WERI-Rb-1 (cell line): ENCODE measurements at regions not wholly inside any gene's neighbourhood (a gene's known extent, or its start where the extent isn't known, plus 50 kb on each side); places are given as distances from the start of the nearest gene placed in this dataset.

ENCODE experiments used
- DNase-seq: peaks from one replicate; pipeline ENCODE4 v3.0.0-alpha.2; 2020
- H3K27ac ChIP-seq: fragments of 250-450 bp; sonication (Bioruptor Pico); 2 replicates; pipeline ENCODE4 v1.5.1; 2020; ENCODE audit warnings: mild to moderate bottlenecking, moderate library complexity
- H3K27me3 ChIP-seq: fragments of 250-450 bp; sonication (Bioruptor Pico); 2 replicates; pipeline ENCODE4 v1.5.1; 2021; ENCODE audit warnings: mild to moderate bottlenecking, low read depth, moderate library complexity; ENCODE audit not compliant: insufficient read depth, severe bottlenecking
- H3K36me3 ChIP-seq: fragments of 250-450 bp; sonication (Bioruptor Pico); 2 replicates; pipeline ENCODE4 v1.5.1; 2020; ENCODE audit warnings: mild to moderate bottlenecking, moderate library complexity
- H3K4me3 ChIP-seq: 2 replicates; pipeline ENCODE4 v1.5.1; 2011; ENCODE audit warnings: low read depth, mild to moderate bottlenecking, control low read depth, low read length
- H3K9me3 ChIP-seq: fragments of 250-450 bp; sonication (Bioruptor Pico); 2 replicates; pipeline ENCODE4 v1.5.1; 2021; ENCODE audit warnings: mild to moderate bottlenecking, moderate library complexity; ENCODE audit not compliant: severe bottlenecking
- TF ChIP-seq, protein P1 (sequence below): IDR thresholded peaks from 2 replicates; pipeline ENCODE4 v1.5.1; 2011; ENCODE audit warnings: low read depth, mild to moderate bottlenecking, control low read depth, inconsistent platforms, low read length

DNA sequence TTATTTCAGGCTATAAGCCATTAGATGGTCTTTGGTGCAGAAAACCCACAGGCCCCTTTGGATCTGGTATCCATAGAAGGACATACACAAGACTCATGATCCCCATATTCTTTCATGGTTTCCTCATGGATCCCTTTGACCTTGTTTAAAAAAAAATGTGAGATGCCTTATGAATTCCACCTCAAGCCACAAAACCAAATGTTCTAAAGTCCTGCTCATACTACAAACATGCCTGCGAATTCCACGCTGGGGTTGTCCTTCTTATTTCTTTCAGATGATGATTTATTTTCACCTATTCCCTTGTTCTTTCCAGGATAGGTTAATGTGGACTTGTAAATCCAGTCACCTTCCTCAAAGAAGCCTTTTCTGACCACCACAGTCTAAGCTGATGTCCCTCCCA is 256.9 kb upstream of the DPYD start:
- Histone ChIP-seq H3K9me3 (no peaks in the 10 kb centered on the region), H3K36me3 (no peaks in the 10 kb centered on the region), H3K4me3 (no peak overlapping the region), H3K27me3 (no peaks in the 10 kb centered on the region), H3K27ac (no peak overlapping the region)
- TF ChIP-seq, protein P1, sequence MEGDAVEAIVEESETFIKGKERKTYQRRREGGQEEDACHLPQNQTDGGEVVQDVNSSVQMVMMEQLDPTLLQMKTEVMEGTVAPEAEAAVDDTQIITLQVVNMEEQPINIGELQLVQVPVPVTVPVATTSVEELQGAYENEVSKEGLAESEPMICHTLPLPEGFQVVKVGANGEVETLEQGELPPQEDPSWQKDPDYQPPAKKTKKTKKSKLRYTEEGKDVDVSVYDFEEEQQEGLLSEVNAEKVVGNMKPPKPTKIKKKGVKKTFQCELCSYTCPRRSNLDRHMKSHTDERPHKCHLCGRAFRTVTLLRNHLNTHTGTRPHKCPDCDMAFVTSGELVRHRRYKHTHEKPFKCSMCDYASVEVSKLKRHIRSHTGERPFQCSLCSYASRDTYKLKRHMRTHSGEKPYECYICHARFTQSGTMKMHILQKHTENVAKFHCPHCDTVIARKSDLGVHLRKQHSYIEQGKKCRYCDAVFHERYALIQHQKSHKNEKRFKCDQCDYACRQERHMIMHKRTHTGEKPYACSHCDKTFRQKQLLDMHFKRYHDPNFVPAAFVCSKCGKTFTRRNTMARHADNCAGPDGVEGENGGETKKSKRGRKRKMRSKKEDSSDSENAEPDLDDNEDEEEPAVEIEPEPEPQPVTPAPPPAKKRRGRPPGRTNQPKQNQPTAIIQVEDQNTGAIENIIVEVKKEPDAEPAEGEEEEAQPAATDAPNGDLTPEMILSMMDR, result no peak
- DNase-seq, result no peak

DNA sequence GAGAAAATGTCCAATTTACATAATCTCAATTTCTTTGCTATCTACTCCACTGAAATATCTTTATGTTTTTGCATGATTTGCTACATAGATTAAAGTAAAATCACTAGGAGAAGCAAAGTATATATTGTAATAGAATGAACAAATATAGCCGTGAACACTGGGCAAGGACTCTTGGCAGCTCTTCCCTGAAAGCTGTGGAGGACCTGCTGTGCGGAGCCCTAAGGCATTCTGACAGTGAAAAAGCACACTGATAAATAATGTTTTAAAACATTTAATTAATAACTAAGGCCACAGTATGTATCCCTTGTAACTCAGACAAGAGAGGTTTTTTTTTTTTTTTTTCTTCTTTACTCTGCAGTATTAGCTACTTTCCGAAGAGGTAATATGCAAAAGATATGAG is 256.1 kb upstream of the DPYD start:
- no peak for DNase-seq
- H3K27me3 ChIP-seq, result no peaks in the 10 kb centered on the region
- no peaks in the 10 kb centered on the region for H3K9me3 ChIP-seq
- TF ChIP-seq, protein P1, result no peak
- H3K36me3 ChIP-seq, result no peaks in the 10 kb centered on the region
- H3K4me3 ChIP-seq, result no peak overlapping the region
- no peak overlapping the region for H3K27ac ChIP-seq

DNA sequence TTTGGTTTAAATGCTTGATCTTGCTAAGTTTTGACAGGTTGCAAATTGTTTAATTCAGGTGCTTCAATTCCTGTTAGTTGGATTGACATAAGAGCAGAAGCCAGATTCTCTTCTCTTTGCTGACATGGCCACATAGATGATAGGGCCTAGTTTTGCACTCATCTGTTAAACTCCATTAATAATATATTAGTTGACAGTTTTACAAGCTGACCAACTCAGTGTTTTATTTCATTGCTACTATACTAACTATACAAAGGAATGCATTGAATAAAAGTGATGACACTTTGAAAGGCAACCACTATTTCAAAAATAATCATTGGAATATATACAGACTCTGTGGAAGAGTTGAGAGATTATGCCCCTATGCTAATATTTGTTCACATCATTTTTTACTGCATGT is 255.6 kb upstream of the DPYD start:
- no peak for DNase-seq
- Histone ChIP-seq H3K9me3 (no peaks in the 10 kb centered on the region), H3K27ac (no peak overlapping the region), H3K27me3 (no peaks in the 10 kb centered on the region), H3K4me3 (no peak overlapping the region), H3K36me3 (no peaks in the 10 kb centered on the region)
- TF ChIP-seq, protein P1, result no peak

DNA sequence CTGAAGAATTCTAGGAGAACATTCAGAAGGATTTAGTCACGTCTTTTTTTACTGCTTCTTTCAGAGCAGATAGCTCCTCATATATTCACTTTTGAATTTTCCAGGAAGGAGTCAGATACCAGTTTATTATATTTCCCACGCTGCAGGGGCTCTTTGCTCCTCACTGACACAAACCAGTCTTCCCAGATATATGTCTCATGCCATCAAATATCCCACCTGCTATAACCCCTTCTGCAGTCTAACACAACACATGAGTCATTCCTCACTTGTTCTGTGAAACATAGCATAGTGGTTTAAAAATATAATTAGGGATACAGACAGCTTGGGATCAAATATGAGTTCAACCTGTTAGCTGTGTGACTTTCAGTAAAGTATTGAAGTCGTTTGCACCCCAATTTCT is 251.7 kb upstream of the DPYD start:
- no peak for DNase-seq
- TF ChIP-seq, protein P1, result no peak
- no peaks in the 10 kb centered on the region for H3K27me3 ChIP-seq
- H3K4me3 ChIP-seq, result no peak overlapping the region
- H3K9me3 ChIP-seq, result no peaks in the 10 kb centered on the region
- H3K27ac ChIP-seq, result no peak overlapping the region
- H3K36me3 ChIP-seq, result no peaks in the 10 kb centered on the region

DNA sequence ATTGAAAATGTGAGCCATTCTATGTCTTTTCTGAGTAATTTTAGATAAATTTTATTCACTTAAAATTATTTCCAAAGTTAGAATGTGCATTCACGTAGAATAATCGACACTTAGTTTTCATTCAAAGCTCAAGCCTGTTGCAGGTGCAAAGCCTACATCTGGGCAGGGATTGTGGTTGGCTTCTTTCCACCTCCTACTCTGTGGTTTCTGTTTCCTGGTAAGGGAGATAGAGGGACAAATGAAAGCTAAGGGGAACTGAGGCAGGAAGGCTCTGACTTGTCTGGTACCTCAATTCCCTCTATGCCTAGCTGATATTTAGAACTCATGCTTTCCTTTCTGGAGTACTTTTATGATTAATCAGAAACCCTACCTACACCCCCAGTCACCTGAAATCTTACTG is 251.2 kb upstream of the DPYD start:
- H3K27me3 ChIP-seq, result no peaks in the 10 kb centered on the region
- H3K27ac ChIP-seq, result no peak overlapping the region
- no peaks in the 10 kb centered on the region for H3K36me3 ChIP-seq
- TF ChIP-seq, protein P1, result no peak
- no peak for DNase-seq
- H3K4me3 ChIP-seq, result no peak overlapping the region
- no peaks in the 10 kb centered on the region for H3K9me3 ChIP-seq

DNA sequence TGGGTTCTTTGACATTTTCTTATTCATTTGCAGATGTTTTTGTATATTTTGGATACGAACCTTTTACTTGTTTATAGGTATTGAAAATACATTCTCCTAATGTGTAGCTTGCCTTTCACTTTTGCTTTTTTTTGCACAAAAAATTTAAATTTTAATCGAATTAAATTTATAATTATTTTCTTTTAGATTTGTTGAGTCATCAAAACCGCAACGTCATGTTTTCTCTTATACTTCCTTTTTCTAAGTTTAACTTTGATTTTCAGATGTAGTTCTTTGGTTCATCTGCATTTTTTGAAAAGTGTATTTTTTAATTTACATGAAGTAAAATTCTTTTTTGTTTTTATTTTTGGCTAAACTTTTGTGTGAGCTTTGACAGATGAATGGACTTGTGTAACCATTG is 243.7 kb upstream of the DPYD start:
- no peak overlapping the region for H3K4me3 ChIP-seq
- TF ChIP-seq, protein P1, result no peak
- no peak for DNase-seq
- no peaks in the 10 kb centered on the region for H3K9me3 ChIP-seq
- H3K27ac ChIP-seq, result no peak overlapping the region
- no peaks in the 10 kb centered on the region for H3K36me3 ChIP-seq
- H3K27me3 ChIP-seq, result no peaks in the 10 kb centered on the region
